GM10248 (cell line): ENCODE measurements at regions not wholly inside any gene's neighbourhood (a gene's known extent, or its start where the extent isn't known, plus 50 kb on each side); places are given as distances from the start of the nearest gene placed in this dataset.
"Not testable (repeated sequence)": the region's sequence is repeated elsewhere in the genome, so short reads cannot be mapped to it uniquely, and the experiment has no call there.

Experiments
- CTCF ChIA-PET: fragments of 300-600 bp; sonication (Branson Sonifier 250); formaldehyde crosslinking; extraction: SDS; loops from one replicate; lab custom pipeline; 2021; ENCODE audit warnings: antibody characterized with exemption; lab: Yijun Ruan, JAX
- POLR2A ChIA-PET: fragments of 350-650 bp; sonication (Branson Sonifier 250); formaldehyde crosslinking; extraction: SDS; loops from one replicate; lab custom pipeline; 2020; ENCODE audit warnings: antibody characterized with exemption; lab: Yijun Ruan, JAX
- DNase-seq: peaks from one replicate; pipeline ENCODE4 v3.0.0; 2012; ENCODE audit errors: extremely low spot score
- TF ChIP-seq, protein P1 (sequence below): IDR thresholded peaks from 2 replicates; pipeline ENCODE4 v1.5.1; 2012; ENCODE audit warnings: mild to moderate bottlenecking, low read depth; ENCODE audit errors: extremely low read depth, missing control alignments, control extremely low read depth

DNA sequence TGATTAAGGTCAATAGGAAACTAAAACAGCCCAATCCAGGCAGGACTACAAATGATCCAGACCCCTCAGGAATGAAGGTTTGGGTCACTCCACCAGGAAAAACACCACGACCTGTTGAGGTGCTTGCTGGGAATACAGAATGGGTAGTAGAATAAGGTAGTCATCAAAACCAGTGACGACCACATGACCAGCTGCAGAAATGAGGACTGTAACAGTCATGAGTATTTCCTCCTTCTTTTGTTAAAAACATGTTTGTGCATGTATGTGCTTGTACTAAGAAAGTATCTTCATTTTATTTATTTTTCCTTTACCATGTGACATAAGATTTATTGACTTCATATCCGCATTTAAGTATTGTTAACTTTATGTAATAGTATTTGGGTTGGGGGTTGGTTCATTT is 603.5 kb upstream of the NR3C2 start:
- no peak for DNase-seq
- CTCF ChIA-PET = no interaction called here
- TF ChIP-seq, protein P1, sequence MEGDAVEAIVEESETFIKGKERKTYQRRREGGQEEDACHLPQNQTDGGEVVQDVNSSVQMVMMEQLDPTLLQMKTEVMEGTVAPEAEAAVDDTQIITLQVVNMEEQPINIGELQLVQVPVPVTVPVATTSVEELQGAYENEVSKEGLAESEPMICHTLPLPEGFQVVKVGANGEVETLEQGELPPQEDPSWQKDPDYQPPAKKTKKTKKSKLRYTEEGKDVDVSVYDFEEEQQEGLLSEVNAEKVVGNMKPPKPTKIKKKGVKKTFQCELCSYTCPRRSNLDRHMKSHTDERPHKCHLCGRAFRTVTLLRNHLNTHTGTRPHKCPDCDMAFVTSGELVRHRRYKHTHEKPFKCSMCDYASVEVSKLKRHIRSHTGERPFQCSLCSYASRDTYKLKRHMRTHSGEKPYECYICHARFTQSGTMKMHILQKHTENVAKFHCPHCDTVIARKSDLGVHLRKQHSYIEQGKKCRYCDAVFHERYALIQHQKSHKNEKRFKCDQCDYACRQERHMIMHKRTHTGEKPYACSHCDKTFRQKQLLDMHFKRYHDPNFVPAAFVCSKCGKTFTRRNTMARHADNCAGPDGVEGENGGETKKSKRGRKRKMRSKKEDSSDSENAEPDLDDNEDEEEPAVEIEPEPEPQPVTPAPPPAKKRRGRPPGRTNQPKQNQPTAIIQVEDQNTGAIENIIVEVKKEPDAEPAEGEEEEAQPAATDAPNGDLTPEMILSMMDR = no peak
- POLR2A ChIA-PET = no interaction called here

DNA sequence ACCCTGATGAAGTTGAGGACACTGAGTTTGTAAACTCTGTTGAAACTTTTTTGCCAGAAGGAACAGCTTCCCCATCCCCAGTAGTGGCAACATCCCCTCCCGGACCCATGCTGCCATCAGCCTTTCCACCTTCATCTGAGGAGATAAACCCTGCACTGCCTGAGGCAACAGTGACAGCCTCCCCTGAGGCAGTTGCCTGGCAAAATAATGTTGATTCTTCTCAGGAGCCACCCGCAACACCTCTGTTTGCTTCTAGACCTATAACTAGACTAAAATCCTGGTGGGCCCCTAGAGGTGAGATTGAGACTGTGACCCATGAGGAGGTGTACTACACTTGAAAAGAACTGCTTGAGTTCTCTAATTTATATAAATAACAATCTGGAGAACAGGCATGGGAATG is 597.6 kb upstream of the NR3C2 start:
- POLR2A ChIA-PET, DNase-seq: not testable (repeated sequence)
- CTCF ChIA-PET = interaction anchor here (1.2 kb wide), 1 partner anchor 8 kb away, joined by 4 read pairs; no protein-coding TSS in a partner anchor

DNA sequence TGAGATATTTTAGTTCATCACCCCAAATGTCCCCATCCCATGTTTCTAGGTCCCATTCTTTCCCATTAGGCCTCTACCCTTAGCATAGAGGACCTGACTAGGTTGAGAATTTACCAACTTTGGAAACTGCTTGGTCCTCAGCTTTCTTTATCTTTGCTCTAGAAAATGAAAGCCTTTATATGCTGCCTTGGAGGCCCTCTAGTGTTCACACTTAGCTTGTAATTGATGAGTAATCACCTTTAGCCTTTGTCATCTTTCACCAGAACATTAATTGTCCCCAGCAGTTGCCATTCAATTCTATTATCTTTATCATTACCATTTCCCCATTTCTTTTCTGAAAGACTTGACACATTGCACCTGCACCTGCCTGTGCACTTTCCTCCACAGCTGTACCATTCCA is 589.2 kb upstream of the NR3C2 start:
- TF ChIP-seq, protein P1 = peak; percentile 24
- ChIA-PET POLR2A (no interaction called here), CTCF (interaction anchor here (0.8 to 1.8 kb wide), 5 partner anchors 9 to 85 kb away, joined by 3 to 6 read pairs (median 3); no protein-coding TSS in a partner anchor)
- DNase-seq = no peak

DNA sequence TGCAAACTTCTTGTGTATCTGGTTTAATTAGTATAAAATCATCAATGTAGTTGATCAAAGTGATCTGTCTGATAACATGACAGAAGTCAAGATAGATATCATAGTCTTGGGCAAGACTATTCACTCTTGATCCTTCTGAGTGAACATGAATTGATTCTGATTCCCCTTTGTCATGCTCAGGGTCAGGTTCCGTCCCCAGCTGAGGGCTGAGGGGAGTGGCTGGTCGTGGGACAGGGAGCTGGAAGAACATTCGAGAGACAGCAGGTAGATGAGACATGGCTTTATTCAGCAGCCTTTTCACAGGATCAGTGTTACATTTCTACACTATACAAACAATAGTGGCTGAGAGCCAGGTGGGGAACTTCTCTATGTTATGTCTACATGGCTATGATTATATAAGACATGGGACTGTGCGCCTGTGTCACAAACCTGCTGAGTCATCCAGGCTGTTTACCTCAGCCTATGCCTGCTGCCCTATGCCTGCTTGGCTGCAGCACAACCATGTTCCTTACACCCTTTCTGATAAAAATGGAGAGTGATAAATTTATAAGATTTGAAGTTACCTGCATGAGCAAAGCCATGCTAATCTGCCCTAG is 586.9 kb upstream of the NR3C2 start:
- POLR2A ChIA-PET = no interaction called here
- CTCF ChIA-PET = no interaction called here
- TF ChIP-seq, protein P1 = no peak
- no peak for DNase-seq

DNA sequence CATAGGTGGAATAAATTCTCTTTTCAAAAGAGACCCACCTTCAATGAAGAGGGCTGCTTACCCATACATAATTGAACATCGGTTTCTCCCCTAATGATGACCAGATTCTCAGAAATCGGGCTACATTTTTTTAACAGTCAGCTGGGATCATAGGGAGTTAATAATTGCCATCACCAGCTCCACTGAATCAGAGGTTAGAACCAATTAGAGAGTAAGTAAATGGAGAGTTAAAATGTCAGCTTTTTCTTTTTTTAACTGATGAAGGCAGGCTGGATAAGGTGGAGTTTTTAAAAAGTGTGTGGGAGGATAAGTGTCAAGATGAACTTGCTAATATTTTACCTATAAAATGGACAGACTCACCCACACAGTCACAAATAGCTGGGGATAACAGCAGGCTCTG is 584.5 kb upstream of the NR3C2 start:
- no peak for DNase-seq
- TF ChIP-seq, protein P1 = no peak
- POLR2A ChIA-PET = no interaction called here
- CTCF ChIA-PET = interaction anchor here (1.3 to 1.7 kb wide), 2 partner anchors 10 to 12 kb away, joined by 3 read pairs; no protein-coding TSS in a partner anchor

DNA sequence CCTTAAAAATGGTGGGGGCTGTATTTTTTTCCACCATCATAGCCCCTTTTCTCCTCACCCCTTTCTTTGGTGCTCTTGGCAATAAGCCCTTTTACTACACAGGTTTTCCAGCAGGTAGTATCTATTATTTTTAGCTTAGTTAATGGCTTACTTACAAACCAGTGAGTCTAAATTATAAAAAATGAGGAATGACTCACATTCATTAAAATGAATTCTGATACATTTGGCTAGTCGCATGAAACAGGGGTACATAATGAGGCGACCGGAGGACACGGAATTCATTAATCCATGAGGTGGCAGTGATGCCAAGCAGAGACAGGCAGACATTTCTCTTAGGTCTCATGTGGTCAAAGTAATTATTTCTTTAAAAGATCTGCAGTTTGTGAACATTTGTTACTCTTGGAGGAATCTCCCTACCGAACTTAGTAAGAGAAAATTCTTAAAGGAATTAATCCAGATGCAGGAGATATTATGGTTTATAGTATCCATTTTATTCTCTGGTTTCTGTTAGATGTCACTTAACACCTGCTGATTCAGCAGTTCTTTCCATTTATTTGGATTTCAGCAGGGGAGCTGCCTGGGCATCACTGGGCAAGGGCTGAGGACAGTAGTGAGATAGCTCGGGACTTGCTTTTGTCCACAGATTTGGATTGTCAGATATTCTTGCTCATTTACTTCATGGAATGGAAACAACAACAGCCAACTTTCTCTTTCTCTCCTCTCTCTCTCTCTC is 575.0 kb upstream of the NR3C2 start:
- ChIA-PET POLR2A (no interaction called here), CTCF (no interaction called here)
- TF ChIP-seq, protein P1 = no peak
- DNase-seq = no peak

DNA sequence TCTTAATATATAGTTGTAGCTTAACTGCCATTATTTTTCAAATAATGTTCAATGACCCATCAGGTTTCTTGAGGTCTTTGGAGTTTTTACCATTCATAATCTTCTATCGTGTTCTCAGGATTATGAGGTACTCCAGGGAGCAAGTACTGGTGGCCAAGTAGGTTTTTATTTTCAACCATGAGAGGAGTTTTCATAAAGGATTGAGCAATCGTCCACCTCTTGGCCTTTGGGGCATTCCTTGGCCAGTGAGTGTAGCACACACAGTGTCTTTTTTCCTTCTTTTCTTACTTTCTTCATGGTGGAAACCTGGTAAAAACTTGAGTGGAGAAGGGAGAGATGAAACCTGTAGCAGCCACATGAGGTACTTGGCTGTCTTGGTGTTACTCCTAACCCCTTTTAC is 567.0 kb upstream of the NR3C2 start:
- ChIA-PET POLR2A (no interaction called here), CTCF (no interaction called here)
- DNase-seq = no peak
- TF ChIP-seq, protein P1 = no peak
